Thyroid gland (tissue), 4 donors: ENCODE measurements at regions not wholly inside any gene's neighbourhood (a gene's known extent, or its start where the extent isn't known, plus 50 kb on each side); places are given as distances from the start of the nearest gene placed in this dataset.

ENCODE experiments used
- CTCF ChIP-seq, 6 experiments: fragments of 200-600 bp in 3 of 6; fragments of 450-650 bp in 3 of 6; sonication (generic) in 3 of 6; IDR thresholded peaks; one replicate each; pipeline ENCODE4 v1.5.1; 2016 to 2019; ENCODE audit warnings: antibody characterized with exemption in 6 of 6, mild to moderate bottlenecking in 2 of 6, inconsistent platforms in 1 of 6, moderate library complexity in 1 of 6
- POLR2A ChIP-seq, 2 donors: fragments of 450-650 bp; IDR thresholded peaks; one replicate each; pipeline ENCODE4 v1.6.1; 2017; ENCODE audit warnings: antibody characterized with exemption in 2 of 2, mild to moderate bottlenecking in 2 of 2, moderate library complexity in 1 of 2

- TF ChIP-seq CTCF (IDR thresholded peaks at IDR 0.05): no peak
- no peak for TF ChIP-seq POLR2A (IDR thresholded peaks at IDR 0.05)
These were observed 54.6 kb upstream of the GPCPD1 start for GRCh38 chr20:5665417-5665816.
